ENCODE measurements at regions not wholly inside any gene's neighbourhood (a gene's known extent, or its start where the extent isn't known, plus 50 kb on each side); places are given as distances from the start of the nearest gene placed in this dataset.

GRCh38 chr12:77710209-77710608, 120.5 kb upstream of the NAV3 start:
- H3K27ac ChIP-seq: no peak overlapping the region
- no peaks in the 10 kb centered on the region for H3K36me3 ChIP-seq (replicated peaks in 1 of 2)
- no peaks in the 10 kb centered on the region for H3K4me1 ChIP-seq (replicated peaks in 1 of 2)
- intact Hi-C loops (cut with DNase I): no loop called here
- no peaks in the 10 kb centered on the region for H3K9me3 ChIP-seq (replicated peaks in 1 of 3)
- 62 to 77% (median 64%) methylated on average over 1 of the region's 1 CpG for WGBS, 4 donors
- no peak overlapping the region for H3K4me3 ChIP-seq
- DNase-seq: no peak
- no peak for TF ChIP-seq CTCF (IDR thresholded peaks at IDR 0.05)
- TF ChIP-seq POLR2A (IDR thresholded peaks at IDR 0.05): no peak
- H3K27me3 ChIP-seq: no peaks in the 10 kb centered on the region

- intact Hi-C loops (cut with DNase I): no loop called here
- WGBS, 4 donors: 95 to 100% (median 98%) methylated on average over 1 of the region's 1 CpG
Observed at GRCh38 chr12:77697126-77697525, 133.6 kb upstream of the NAV3 start.

GRCh38 chr12:77696183-77696582, 134.5 kb upstream of the NAV3 start:
- H3K4me3 ChIP-seq: no peak overlapping the region
- DNase-seq: no peak
- no peaks in the 10 kb centered on the region for H3K27me3 ChIP-seq
- H3K36me3 ChIP-seq (replicated peaks in 1 of 2): no peaks in the 10 kb centered on the region
- peaks cover 0 to 3% (median 0%) of the 10 kb centered on the region in 3 donors for H3K9me3 ChIP-seq (replicated peaks in 1 of 3)
- intact Hi-C loops (cut with DNase I): no loop called here
- no peak for TF ChIP-seq CTCF (IDR thresholded peaks at IDR 0.05)
- TF ChIP-seq POLR2A (IDR thresholded peaks at IDR 0.05): no peak
- no peak overlapping the region for H3K27ac ChIP-seq
- no peaks in the 10 kb centered on the region for H3K4me1 ChIP-seq (replicated peaks in 1 of 2)
- 72 to 86% (median 80%) methylated on average over 2 of the region's 2 CpGs for WGBS, 4 donors

More at GRCh38 chr12:77697126-77697525, 133.6 kb upstream of the NAV3 start:
- no peak for TF ChIP-seq CTCF (IDR thresholded peaks at IDR 0.05)
- TF ChIP-seq POLR2A (IDR thresholded peaks at IDR 0.05): no peak
- H3K27ac ChIP-seq: no peak overlapping the region
- no peak overlapping the region for H3K4me3 ChIP-seq
- DNase-seq: no peak
- H3K36me3 ChIP-seq (replicated peaks in 1 of 2): no peaks in the 10 kb centered on the region
- H3K4me1 ChIP-seq (replicated peaks in 1 of 2): no peaks in the 10 kb centered on the region
- no peaks in the 10 kb centered on the region for H3K27me3 ChIP-seq
- peaks cover 0 to 4% (median 0%) of the 10 kb centered on the region in 3 donors for H3K9me3 ChIP-seq (replicated peaks in 1 of 3)

GRCh38 chr12:77689510-77690086, 141.1 kb upstream of the NAV3 start:
- no peaks in the 10 kb centered on the region for H3K36me3 ChIP-seq (replicated peaks in 1 of 2)
- intact Hi-C loops (cut with DNase I): no loop called here
- H3K9me3 ChIP-seq (replicated peaks in 1 of 3): no peaks in the 10 kb centered on the region
- no peak for TF ChIP-seq POLR2A (IDR thresholded peaks at IDR 0.05)
- no peak for TF ChIP-seq CTCF (IDR thresholded peaks at IDR 0.05)
- H3K27ac ChIP-seq: no peak overlapping the region
- no peaks in the 10 kb centered on the region for H3K4me1 ChIP-seq (replicated peaks in 1 of 2)
- H3K4me3 ChIP-seq: no peak overlapping the region
- no peaks in the 10 kb centered on the region for H3K27me3 ChIP-seq
- no peak for DNase-seq

Data from adrenal gland (tissue), 9 donors.